22Rv1 (cell line): ENCODE measurements at regions not wholly inside any gene's neighbourhood (a gene's known extent, or its start where the extent isn't known, plus 50 kb on each side); places are given as distances from the start of the nearest gene placed in this dataset.

ENCODE experiments used
- CTCF ChIP-seq: fragments of 450-650 bp; IDR thresholded peaks from 2 replicates; pipeline ENCODE4 v1.5.1; 2017; ENCODE audit warnings: mild to moderate bottlenecking
- ZFX ChIP-seq: fragments of 450-650 bp; IDR thresholded peaks from 2 replicates; pipeline ENCODE4 v1.6.1; 2017; ENCODE audit warnings: antibody characterized with exemption, borderline replicate concordance

GRCh38 chr15:53130943-53131342 lies 340.8 kb upstream of the ONECUT1 start:
- no peak for TF ChIP-seq CTCF
- TF ChIP-seq ZFX: no peak
